ENCODE measurements at regions not wholly inside any gene's neighbourhood (a gene's known extent, or its start where the extent isn't known, plus 50 kb on each side); places are given as distances from the start of the nearest gene placed in this dataset.

GRCh38 chr5:2622866-2623265 is 128.6 kb downstream of the IRX2 start:
- RAD21 ChIA-PET (ENCODE audit: low non-redundant PET in 1 of 2, low total read pairs in 2 of 2, uncharacterized antibody in 2 of 2, unreplicated experiment in 2 of 2) = no interaction called here
- Histone ChIP-seq H2AFZ (ENCODE audit: low read depth, low read length, poor library complexity, severe bottlenecking) (no peak overlapping the region), H3K4me2 (ENCODE audit: low read length) (no peak overlapping the region), H3K9me3 (ENCODE audit: control insufficient read depth in 1 of 2, insufficient read depth in 1 of 2, low read depth in 1 of 2, low read length in 2 of 2) (peaks cover 0 to 11% of the 10 kb centered on the region in 2 experiments; a peak in 2 of 4 replicates), H3K27ac (ENCODE audit: low read depth, low read length) (no peak overlapping the region), H3K79me2 (ENCODE audit: insufficient read depth, low read length) (no peaks in the 10 kb centered on the region), H3K4me3 (replicated peaks in 1 of 2; ENCODE audit: low read depth in 1 of 2, low read length in 2 of 2) (no peak overlapping the region), H3K36me3 (ENCODE audit: control insufficient read depth in 1 of 2, insufficient read depth in 2 of 2, low read length in 2 of 2) (no peaks in the 10 kb centered on the region), H3K9me2 (ENCODE audit: insufficient read depth) (no peaks in the 10 kb centered on the region), H4K20me1 (ENCODE audit: insufficient read depth) (no peaks in the 10 kb centered on the region), H3K27me3 (ENCODE audit: insufficient read depth, low read length) (no peaks in the 10 kb centered on the region), H3K4me1 (ENCODE audit: control insufficient read depth in 1 of 2, insufficient read depth in 2 of 2, low read length in 2 of 2) (no peaks in the 10 kb centered on the region), H3K9ac (ENCODE audit: low read length) (no peak overlapping the region)
- ATAC-seq (no peak), DNase-seq (ENCODE audit: low read depth, low spot score) (no peak)
- TF ChIP-seq ZFX (IDR thresholded peaks at IDR 0.05) (no peak), JUND (IDR thresholded peaks at IDR 0.05) (no peak), POLR2A (IDR thresholded peaks at IDR 0.05; ENCODE audit: borderline replicate concordance, extremely low read depth, insufficient read depth, insufficient read length) (no peak), ATF3 (IDR thresholded peaks at IDR 0.05) (no peak), CEBPB (IDR thresholded peaks at IDR 0.05; ENCODE audit: low read depth) (no peak), RAD21 (IDR thresholded peaks at IDR 0.05; ENCODE audit: low read depth) (no peak), EZH2phosphoT487 (IDR thresholded peaks at IDR 0.05; ENCODE audit: borderline replicate concordance) (no peak), TCF7L2 (IDR thresholded peaks at IDR 0.05; ENCODE audit: borderline replicate concordance, extremely low read depth, insufficient read depth, insufficient read length) (no peak), REST (IDR thresholded peaks at IDR 0.05; ENCODE audit: low read depth) (no peak), SIN3A (IDR thresholded peaks at IDR 0.05; ENCODE audit: low read depth) (no peak), POLR2AphosphoS5 (IDR thresholded peaks at IDR 0.05; ENCODE audit: low read depth, low read length) (no peak), FOSL1 (IDR thresholded peaks at IDR 0.05; ENCODE audit: low read depth) (no peak), SP1 (IDR thresholded peaks at IDR 0.05; ENCODE audit: low read depth) (no peak), CTCF (IDR thresholded peaks at IDR 0.05 in 2 of 3, conservative IDR thresholded peaks at IDR 0.05 in 1 of 3; ENCODE audit: borderline replicate concordance in 1 of 3, insufficient read depth in 1 of 3, low read depth in 2 of 3, low read length in 2 of 3) (no peak), MAX (IDR thresholded peaks at IDR 0.05) (no peak)
- POLR2A ChIA-PET = no interaction called here
- intact Hi-C loops (cut with micrococcal nuclease) = no loop called here
- BruUV-seq (replicated peaks) = no TSS peak
- CTCF ChIA-PET = no interaction called here

Data from HCT116 (cell line).